ENCODE measurements at regions not wholly inside any gene's neighbourhood (a gene's known extent, or its start where the extent isn't known, plus 50 kb on each side); places are given as distances from the start of the nearest gene placed in this dataset.

- no peak for TF ChIP-seq CTCF (IDR thresholded peaks at IDR 0.05)
- no peak for TF ChIP-seq POLR2A (IDR thresholded peaks at IDR 0.05)
Measured at GRCh38 chr4:167541286-167541685, 307.0 kb upstream of the SPOCK3 start.
